ENCODE measurements at regions not wholly inside any gene's neighbourhood (a gene's known extent, or its start where the extent isn't known, plus 50 kb on each side); places are given as distances from the start of the nearest gene placed in this dataset.
"Not testable (repeated sequence)": the region's sequence is repeated elsewhere in the genome, so short reads cannot be mapped to it uniquely, and the experiment has no call there.

DNA sequence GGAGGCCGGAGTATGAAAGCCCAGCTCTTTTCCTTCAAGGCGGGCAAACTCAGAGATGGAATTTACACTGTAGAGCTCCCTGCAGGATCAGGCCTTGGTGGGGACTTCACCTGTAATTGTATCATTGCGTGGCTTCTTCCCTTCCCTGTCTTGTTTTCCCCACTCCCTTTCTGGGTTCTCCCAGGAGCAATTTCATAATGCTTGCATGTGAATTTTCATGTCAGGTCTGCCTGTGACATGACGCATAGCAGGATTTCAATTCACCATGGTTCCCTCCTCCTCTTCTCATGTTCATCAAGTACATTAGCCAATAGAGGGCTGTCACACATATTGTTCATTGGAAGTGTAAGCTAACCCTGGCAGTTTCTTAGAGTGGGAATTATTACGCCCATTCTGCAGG, 197.7 kb downstream of the RPS24 start:
- Histone ChIP-seq H3K27me3 (ENCODE audit: low read depth) (no peaks in the 10 kb centered on the region), H3K36me3 (no peaks in the 10 kb centered on the region), H3K4me3 (no peak overlapping the region), H3K27ac (replicated peaks) (no peak overlapping the region), H3K9me3 (replicated peaks) (no peaks in the 10 kb centered on the region), H3K4me1 (peaks cover 12% of the 10 kb centered on the region)
- no peak for DNase-seq
- intact Hi-C loops (cut with micrococcal nuclease): no loop called here
- TF ChIP-seq, protein P1, sequence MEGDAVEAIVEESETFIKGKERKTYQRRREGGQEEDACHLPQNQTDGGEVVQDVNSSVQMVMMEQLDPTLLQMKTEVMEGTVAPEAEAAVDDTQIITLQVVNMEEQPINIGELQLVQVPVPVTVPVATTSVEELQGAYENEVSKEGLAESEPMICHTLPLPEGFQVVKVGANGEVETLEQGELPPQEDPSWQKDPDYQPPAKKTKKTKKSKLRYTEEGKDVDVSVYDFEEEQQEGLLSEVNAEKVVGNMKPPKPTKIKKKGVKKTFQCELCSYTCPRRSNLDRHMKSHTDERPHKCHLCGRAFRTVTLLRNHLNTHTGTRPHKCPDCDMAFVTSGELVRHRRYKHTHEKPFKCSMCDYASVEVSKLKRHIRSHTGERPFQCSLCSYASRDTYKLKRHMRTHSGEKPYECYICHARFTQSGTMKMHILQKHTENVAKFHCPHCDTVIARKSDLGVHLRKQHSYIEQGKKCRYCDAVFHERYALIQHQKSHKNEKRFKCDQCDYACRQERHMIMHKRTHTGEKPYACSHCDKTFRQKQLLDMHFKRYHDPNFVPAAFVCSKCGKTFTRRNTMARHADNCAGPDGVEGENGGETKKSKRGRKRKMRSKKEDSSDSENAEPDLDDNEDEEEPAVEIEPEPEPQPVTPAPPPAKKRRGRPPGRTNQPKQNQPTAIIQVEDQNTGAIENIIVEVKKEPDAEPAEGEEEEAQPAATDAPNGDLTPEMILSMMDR (IDR thresholded peaks at IDR 0.05; ENCODE audit: borderline replicate concordance): no peak

DNA sequence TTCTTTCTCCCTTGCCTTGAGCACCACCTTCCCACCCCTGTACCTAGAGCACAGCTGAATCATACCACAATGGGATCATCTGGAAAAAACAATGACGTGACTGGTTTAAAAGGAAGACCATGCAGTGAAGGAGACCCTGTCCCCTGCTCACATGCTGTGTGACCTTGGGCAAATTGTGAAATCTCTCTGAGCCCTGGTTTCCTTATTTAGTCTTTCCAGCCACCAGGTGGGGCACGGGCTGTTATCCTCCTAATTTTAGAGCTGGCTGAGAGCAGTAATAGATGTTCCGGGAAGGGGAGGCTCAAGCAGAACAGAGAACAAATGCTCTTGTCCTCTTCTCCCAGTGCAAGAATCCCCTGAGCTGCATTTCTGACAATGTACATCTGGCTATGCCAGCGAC, 198.3 kb downstream of the RPS24 start:
- peak; percentile 33 for DNase-seq
- Histone ChIP-seq H3K4me1 (peaks cover 12% of the 10 kb centered on the region), H3K36me3 (no peaks in the 10 kb centered on the region), H3K27ac (replicated peaks) (peak overlapping the region; percentile 9), H3K27me3 (ENCODE audit: low read depth) (no peaks in the 10 kb centered on the region), H3K9me3 (replicated peaks) (no peaks in the 10 kb centered on the region), H3K4me3 (no peak overlapping the region)
- intact Hi-C loops (cut with micrococcal nuclease): no loop called here
- TF ChIP-seq, protein P1 (IDR thresholded peaks at IDR 0.05; ENCODE audit: borderline replicate concordance): peak; percentile 56

DNA sequence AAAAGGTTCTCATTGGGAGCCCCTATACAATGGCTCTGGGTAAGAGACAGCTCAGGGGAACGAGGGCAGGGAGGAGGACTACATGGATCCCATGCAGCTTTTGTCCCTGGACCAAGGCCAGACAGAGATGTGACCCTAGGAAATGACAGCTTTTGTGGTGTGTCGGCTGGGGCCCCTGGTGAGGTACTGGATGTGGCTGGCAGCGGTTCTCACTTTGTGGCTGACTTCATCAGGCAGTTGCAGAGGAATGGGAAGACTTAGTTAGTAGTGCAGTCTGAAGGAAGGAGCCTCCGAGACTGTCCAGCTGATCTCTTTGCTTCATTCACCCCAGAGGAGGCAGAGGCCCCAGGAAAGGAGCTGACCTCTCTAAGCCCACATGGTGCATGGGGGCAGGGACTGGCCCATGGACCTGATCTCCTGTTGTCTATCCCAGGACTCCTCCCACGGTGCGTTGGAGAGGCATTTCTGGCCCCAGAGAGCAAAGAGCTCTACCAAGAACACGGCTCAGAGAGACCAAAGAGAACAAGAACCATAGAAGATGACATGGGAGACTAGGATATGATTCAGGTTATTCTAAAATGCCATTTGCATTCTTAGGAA, 202.9 kb downstream of the RPS24 start:
- intact Hi-C loops (cut with micrococcal nuclease): no loop called here
- Histone ChIP-seq H3K36me3 (no peaks in the 10 kb centered on the region), H3K9me3 (replicated peaks) (no peaks in the 10 kb centered on the region), H3K4me1 (peaks cover 11% of the 10 kb centered on the region), H3K27ac (replicated peaks) (no peak overlapping the region), H3K4me3 (no peak overlapping the region), H3K27me3 (ENCODE audit: low read depth) (no peaks in the 10 kb centered on the region)
- no peak for DNase-seq
- TF ChIP-seq, protein P1 (IDR thresholded peaks at IDR 0.05; ENCODE audit: borderline replicate concordance): no peak

DNA sequence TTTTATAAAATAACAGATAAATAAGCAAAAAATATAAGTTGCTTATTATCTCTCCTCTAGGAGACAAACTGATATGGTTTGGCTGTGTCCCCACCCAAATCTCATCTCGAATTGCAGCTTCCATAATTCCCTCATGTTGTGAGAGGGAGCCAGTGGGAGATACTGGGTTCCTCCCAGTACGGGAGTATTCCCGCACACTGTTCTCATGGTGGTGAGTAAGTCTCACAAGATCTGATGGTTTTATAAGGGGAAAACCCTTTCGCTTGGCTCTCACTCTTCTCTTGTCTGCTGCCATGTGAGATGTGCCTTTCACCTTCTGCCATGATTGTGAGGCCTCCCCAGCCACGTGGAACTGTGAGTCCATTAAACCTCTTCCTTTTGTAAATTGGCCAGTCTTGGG, 204.3 kb downstream of the RPS24 start:
- H3K27ac ChIP-seq (replicated peaks); H3K4me3 ChIP-seq; H3K9me3 ChIP-seq (replicated peaks); H3K36me3 ChIP-seq; DNase-seq; H3K27me3 ChIP-seq (ENCODE audit: low read depth); intact Hi-C loops (cut with micrococcal nuclease); H3K4me1 ChIP-seq: not testable (repeated sequence)

DNA sequence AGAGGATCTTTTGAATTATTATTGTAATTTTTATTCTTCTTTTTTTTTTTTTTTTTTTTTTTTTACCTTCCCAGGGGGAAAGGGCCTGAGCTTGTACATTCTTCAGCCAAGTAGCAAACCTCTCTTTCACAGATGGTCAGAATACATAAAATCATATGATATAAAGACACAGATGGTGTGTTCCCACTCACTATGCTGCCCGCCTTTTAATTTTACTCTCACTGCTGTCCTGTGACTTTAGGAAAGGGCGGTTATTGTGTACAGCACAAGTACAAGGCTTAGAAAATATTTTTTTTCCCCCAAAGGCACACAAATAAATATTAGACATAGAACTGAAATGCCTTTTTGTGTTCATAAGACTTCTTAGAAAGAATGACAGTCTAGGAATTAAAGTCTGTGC, 213.6 kb downstream of the RPS24 start:
- TF ChIP-seq, protein P1 (IDR thresholded peaks at IDR 0.05; ENCODE audit: borderline replicate concordance): no peak
- H3K27me3 ChIP-seq (ENCODE audit: low read depth): no peaks in the 10 kb centered on the region
- DNase-seq: no peak
- no peak overlapping the region for H3K4me3 ChIP-seq
- intact Hi-C loops (cut with micrococcal nuclease): no loop called here
- peaks cover 16% of the 10 kb centered on the region for H3K9me3 ChIP-seq (replicated peaks)
- no peak overlapping the region for H3K27ac ChIP-seq (replicated peaks)
- H3K4me1 ChIP-seq: no peaks in the 10 kb centered on the region
- H3K36me3 ChIP-seq: no peaks in the 10 kb centered on the region

DNA sequence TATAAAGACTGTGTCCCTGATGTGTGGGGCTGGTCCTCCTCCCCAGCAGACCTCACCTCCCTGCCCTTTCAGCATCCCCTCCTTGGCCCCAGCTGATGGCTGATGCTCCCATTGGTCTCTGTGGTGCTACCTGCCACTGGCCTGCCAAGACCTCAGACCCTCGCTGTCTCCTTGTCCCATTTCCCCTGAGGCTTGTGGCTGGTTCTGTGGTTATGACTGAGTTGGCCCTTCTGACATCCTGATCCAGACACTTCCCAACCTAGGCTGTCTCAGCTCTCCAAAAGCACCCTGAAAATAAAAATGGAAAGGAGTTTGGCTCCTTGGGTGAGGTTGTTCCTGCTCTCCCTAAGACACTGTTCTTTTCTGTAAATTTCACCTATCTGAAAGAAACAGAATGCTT, 214.2 kb downstream of the RPS24 start:
- Histone ChIP-seq H3K4me1 (no peaks in the 10 kb centered on the region), H3K36me3 (no peaks in the 10 kb centered on the region), H3K27me3 (ENCODE audit: low read depth) (no peaks in the 10 kb centered on the region), H3K9me3 (replicated peaks) (peaks cover 16% of the 10 kb centered on the region), H3K27ac (replicated peaks) (no peak overlapping the region), H3K4me3 (no peak overlapping the region)
- TF ChIP-seq, protein P1 (IDR thresholded peaks at IDR 0.05; ENCODE audit: borderline replicate concordance): no peak
- intact Hi-C loops (cut with micrococcal nuclease): no loop called here
- no peak for DNase-seq
